ENCODE measurements at regions not wholly inside any gene's neighbourhood (a gene's known extent, or its start where the extent isn't known, plus 50 kb on each side); places are given as distances from the start of the nearest gene placed in this dataset.

GRCh38 chr5:155137683-155138082 lies 124.1 kb downstream of the KIF4B start:
- TF ChIP-seq HMGN3 (IDR thresholded peaks at IDR 0.05; ENCODE audit: borderline replicate concordance, extremely low read depth, insufficient read length, low read depth, low read length) (no peak), PATZ1 (CRISPR knock-in tag; IDR thresholded peaks at IDR 0.05; ENCODE audit: borderline replicate concordance) (no peak), POLR2AphosphoS5 (IDR thresholded peaks at IDR 0.05; ENCODE audit: control insufficient read depth, insufficient read depth, low read depth, low read length) (no peak), CTCF (IDR thresholded peaks at IDR 0.05 in 2 of 3, conservative IDR thresholded peaks at IDR 0.05 in 1 of 3; ENCODE audit: insufficient read depth in 2 of 3, low read depth in 1 of 3, low read length in 3 of 3) (no peak), ZKSCAN3 (CRISPR knock-in tag; IDR thresholded peaks at IDR 0.05) (no peak), ZZZ3 (IDR thresholded peaks at IDR 0.05) (no peak), ZBTB1 (CRISPR knock-in tag; IDR thresholded peaks at IDR 0.05; ENCODE audit: borderline replicate concordance, low read depth) (no peak), ETS1 (conservative IDR thresholded peaks at IDR 0.05; ENCODE audit: control insufficient read depth, low read depth, low read length) (no peak), KLF6 (CRISPR knock-in tag; IDR thresholded peaks at IDR 0.05; ENCODE audit: borderline replicate concordance) (no peak), NR1H2 (CRISPR knock-in tag; IDR thresholded peaks at IDR 0.05) (no peak), CBX2 (IDR thresholded peaks at IDR 0.05; ENCODE audit: insufficient read depth, low read length, poor library complexity, severe bottlenecking) (no peak)
- TF ChIP-seq, protein P1, sequence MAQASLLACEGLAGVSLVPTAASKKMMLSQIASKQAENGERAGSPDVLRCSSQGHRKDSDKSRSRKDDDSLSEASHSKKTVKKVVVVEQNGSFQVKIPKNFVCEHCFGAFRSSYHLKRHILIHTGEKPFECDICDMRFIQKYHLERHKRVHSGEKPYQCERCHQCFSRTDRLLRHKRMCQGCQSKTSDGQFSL (CRISPR knock-in tag; IDR thresholded peaks at IDR 0.05): no peak
- TF ChIP-seq, protein P1 (tag; IDR thresholded peaks at IDR 0.05): no peak
